NCI-H146 treated with DMSO at 0.1 percent for 48 hours (cell line): ENCODE measurements at regions not wholly inside any gene's neighbourhood (a gene's known extent, or its start where the extent isn't known, plus 50 kb on each side); places are given as distances from the start of the nearest gene placed in this dataset.

ENCODE experiments used
- DNase-seq: peaks from one replicate; lab custom pipeline; 2025; ENCODE audit not compliant: unreplicated experiment; lab: John Stamatoyannopoulos, UW

DNA sequence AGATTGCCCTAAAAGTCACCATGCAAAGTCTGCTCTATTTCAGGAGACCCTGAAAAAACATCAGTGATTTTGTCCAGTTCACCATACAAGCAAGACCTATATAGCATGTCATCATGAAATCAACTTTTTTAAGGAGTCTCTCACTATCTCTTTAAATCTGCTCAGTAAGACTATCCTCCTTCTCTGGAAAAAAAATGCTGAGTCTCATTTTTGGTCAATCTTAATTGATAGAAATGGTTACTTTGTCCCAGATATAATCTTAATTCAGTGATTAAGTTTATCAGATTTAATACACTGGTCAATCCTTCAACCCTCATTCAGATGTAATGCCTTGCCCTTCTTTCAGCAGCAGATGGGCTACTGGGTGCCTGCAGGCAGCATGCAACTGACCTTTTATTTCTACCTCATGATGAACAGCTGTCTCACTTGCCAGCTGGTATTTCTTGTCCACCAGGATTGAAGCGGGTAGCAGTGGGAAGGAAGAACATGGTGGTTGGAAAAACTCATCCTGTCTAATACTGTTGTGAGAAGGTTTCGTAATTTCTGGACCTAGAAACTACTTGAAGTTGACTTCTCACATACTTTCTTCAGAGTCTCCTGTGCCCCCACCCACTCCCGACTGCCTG lies 375.3 kb downstream of the DNAH5 start:
- no peak for DNase-seq

- DNase-seq: no peak
Measured at GRCh38 chr5:13567819-13568218, 376.7 kb downstream of the DNAH5 start.

DNA sequence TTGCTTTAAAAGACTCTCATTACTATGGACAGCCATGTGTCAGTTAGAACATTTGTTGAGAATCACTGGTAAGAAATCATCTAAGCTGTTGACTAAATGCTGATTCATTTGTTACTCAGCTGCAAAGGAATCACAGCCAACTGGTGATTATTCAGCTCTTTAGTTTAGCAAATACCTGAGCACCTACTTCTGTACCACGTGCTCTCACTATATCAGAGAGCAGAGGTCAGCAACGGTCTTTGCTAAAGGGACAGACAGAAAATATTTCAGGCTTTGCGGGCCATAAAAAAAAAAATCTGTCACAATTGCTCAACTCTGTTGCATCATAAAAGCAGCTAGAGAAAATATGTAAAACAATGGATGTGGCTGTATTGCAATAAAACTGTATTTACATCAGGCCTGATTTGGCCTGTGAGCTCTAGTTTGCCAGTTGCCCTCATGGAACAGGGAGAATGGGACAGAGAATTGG lies 377.6 kb downstream of the DNAH5 start:
- no peak for DNase-seq

DNA sequence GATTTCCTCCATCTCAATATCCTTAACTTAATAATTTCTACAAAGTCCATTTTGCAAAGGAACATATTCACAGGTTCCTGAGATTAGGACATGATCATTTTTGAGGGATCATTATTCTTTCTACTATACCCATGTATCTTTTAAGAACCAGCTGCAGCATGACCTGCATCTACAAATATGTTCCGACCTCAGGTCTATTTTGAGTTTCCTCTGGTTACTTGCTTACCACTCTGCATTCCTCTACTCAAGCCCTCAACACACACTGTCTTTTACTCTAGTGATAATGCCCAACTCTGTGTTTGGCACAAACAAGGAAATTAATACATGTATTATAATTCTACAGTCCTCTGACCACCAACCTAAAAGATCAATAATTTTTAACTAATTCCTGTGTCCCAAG lies 386.1 kb downstream of the DNAH5 start:
- no peak for DNase-seq

GRCh38 chr5:13553896-13554295 lies 390.6 kb downstream of the DNAH5 start:
- DNase-seq: no peak

- no peak for DNase-seq
Measured at GRCh38 chr5:13552361-13552760, 392.1 kb downstream of the DNAH5 start.

DNA sequence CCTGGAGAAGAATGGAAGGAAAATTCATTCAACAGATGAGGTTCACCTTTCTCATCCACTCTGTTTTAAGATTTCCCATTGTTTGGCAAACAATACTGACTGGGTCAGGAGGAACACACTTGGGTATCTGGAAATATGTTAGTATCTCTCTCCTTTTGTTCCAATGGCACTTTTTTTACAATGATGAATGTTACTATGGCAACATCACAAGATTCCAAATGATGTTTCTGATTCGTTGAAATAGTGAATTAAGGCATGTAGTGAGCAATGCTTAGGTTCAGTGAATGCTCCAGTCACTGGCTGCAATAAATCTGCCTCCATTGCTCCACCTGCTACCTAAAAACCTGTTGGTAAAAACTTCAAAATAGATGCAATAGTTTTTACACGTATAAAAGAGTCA lies 392.8 kb downstream of the DNAH5 start:
- DNase-seq: no peak

DNA sequence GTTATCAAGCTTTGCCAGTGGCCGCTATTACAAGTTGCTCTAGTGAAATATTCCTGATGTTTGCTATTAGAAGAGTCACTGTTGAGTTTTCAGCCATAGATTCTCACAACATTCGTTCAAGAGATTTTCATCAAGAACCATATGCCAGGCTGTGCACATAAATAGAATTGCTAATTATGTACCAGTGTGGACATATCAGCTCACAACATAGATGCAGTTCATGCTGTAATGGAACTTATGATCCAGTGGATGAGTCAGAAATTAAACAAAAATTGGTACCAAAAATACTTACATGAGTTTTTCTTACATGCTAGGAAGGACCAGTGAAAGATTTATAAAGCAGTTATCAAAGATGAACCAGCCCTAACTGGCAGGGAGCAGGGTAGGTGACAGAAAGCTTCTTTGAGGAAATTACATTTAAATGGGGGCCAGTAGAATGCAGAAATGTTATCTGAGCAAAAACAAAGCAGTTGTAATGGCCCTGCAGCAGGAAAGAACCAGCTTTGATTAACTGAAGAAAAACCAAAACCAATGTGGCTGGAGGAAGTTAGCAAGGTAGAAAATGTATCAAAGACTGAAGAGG lies 404.2 kb downstream of the DNAH5 start:
- no peak for DNase-seq

DNA sequence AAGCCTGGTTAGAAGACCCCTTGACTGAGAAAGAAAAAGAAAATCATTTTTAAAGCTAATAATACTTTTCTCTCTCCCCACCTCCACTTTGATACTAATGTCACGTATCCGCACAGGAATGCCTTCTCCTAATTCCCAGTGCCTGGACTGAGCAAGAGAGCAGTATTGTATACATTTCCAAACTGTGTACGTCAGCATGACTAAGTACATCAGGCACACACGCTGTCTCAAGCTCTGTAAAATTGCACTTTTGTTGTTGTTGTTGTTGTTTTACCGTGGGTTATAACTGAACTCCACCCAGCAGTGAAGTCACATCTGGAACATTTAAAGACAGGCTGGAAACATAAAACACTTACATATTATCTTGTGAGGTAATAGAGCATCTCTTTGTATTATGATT lies 407.6 kb downstream of the DNAH5 start:
- no peak for DNase-seq

DNA sequence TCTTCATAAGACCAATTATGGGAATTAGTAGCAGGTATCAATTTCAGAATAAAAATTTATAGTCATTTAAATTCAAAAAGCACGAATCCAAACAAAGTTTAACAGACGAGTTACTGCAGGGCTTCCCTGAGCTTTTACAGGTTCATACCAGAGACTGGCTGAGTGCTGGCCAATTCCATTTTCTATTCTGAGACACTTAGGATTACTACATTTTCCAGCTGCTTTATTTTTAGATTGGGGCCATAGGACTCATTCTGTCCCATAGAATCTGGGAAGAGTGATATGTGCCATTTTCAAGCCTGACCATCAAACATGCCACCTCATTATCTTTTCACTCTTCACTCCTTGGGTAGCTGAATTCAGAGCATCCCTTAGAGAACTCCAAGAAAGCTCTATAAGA lies 410.7 kb downstream of the DNAH5 start:
- DNase-seq: no peak

DNA sequence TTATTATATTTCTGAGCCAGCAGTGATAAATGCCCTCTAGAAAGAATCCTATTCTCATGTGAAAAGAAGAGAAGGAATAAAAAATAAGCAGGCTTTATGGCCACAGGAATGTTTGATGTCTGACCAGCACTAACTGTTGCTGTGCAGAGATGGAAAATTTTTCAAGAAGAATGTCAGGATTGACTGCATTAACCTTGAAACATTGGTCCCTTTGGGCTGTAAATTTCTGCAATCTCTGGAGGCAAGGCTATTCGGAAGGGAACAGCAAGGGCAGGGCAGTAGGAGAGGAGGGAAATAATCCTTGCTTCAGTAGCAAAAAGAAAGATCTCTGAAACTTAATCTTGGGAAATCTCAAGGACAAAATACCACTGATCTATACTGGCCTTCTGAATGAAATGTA lies 415.2 kb downstream of the DNAH5 start:
- no peak for DNase-seq

- no peak for DNase-seq
Measured at GRCh38 chr5:13524936-13525335, 419.6 kb downstream of the DNAH5 start.

DNA sequence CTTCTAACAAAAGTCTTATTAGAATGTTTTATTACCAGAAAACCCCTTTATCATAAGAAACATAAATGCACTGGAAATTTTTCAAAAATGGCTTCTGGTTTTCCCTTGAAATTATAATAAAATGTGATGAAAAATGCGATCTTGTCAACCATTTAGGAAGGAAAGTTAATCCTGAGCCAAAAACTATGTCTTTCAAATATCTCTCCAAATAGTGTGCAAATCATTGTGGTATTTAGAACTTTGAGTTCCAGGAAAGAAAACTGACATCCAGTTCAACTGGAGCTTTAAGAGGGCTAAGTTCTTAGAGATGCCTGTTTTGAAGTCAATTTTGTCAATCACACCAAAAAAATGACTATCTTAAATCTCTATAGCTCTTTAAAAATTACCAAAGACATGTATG lies 425.4 kb downstream of the DNAH5 start:
- no peak for DNase-seq

GRCh38 chr5:13516195-13516594 lies 428.3 kb downstream of the DNAH5 start:
- DNase-seq: no peak

DNA sequence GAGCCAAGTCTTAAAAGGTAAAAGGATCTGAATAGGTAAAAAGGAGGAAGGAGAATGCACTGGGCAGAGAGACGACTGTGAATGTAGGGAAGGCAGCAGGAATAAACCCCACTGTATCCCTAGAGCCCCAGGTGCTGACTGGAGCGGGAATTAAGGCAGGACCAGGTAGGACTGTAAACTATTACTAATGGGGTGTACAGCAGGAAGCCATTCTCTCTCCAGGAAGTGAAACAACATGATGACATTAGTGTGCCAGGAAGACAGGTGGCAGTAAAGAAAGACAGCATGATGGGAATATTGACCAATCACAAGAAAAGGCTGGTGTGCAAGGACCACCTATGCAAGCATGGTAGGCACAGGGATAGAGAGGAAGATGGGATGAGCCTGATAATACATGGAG lies 433.0 kb downstream of the DNAH5 start:
- DNase-seq: no peak

DNA sequence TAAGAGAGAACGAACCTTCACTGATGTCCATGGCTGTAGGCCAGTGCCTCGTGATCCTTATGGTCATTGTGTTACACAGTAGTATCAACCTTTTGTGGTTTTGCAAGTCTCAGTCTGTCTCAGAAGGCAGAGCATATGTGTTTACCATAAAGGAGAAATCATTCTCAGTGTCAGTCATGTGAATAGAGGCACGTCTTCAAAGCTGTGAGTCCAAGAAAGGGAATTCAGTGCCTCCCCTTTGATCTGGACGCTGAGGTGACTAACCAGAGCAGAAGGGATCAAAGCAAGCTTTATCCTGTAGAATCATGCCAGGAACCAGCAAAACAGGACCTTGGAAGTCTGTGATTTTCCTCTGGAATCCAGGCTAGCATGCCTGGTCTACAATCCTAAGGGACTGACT lies 433.9 kb downstream of the DNAH5 start:
- DNase-seq: no peak

- no peak for DNase-seq
Measured at GRCh38 chr5:13508559-13508958, 435.9 kb downstream of the DNAH5 start.

- DNase-seq: no peak
Measured at GRCh38 chr5:13505326-13505725, 439.2 kb downstream of the DNAH5 start.

GRCh38 chr5:13503017-13503416 lies 441.5 kb downstream of the DNAH5 start:
- DNase-seq: no peak

DNA sequence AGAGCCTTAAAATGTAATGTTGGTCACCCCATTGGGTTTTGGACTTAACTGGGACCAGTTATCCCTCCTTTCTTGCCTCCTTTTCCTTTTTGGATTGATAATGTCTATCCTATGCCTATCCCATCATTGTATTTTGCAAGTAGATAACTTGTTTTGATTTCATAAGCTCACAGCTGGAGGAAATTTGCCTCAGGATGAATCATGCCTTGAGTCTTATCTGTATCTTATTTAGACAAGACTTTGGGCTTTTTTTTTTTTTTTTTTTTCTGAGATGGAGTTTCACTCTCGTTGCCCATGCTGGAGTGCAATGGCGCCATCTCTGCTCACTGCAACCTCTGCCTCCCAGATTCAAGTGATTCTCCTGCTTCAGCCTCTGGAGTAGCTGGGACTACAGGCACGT lies 443.3 kb downstream of the DNAH5 start:
- DNase-seq: no peak

- DNase-seq: no peak
Measured at GRCh38 chr5:13498279-13498678, 446.2 kb downstream of the DNAH5 start.

GRCh38 chr5:13488254-13488931 lies 456.1 kb downstream of the DNAH5 start:
- DNase-seq: no peak

DNA sequence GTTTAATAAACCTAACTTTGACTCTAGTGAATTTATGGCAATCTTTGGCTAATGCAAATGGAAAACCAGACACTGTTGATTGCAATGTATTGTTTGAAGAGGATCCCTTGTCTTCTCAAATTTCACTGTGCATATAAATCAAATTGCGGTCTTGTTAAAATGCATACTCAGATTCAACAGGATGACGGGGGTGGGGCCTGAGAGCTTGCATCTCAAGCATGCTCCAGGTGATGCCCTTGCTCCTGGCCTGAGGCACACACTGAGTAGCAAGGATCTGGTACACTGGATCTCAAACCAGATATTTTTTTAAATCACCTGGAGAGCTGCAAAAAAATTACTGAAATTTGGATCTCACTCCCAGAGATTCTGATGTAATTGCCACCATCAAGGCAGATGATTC lies 463.7 kb downstream of the DNAH5 start:
- DNase-seq: no peak
